OCI-LY3 (cell line): ENCODE measurements at regions not wholly inside any gene's neighbourhood (a gene's known extent, or its start where the extent isn't known, plus 50 kb on each side); places are given as distances from the start of the nearest gene placed in this dataset.

Experiments
- CTCF ChIP-seq: fragments of 200-600, 300-600 bp; sonication (generic); IDR thresholded peaks from 2 replicates; pipeline ENCODE4 v1.5.1; 2014; ENCODE audit warnings: antibody characterized with exemption, low read length, low read depth
- EZH2phosphoT487 ChIP-seq: fragments of 200-600 bp; shearing (Covaris generic); IDR thresholded peaks from 2 replicates; pipeline ENCODE4 v1.6.1; 2018; ENCODE audit warnings: antibody characterized with exemption, mixed run types, low read depth

GRCh38 chr4:173457893-173458292 is 59.0 kb upstream of the SCRG1 start:
- TF ChIP-seq CTCF = no peak
- no peak for TF ChIP-seq EZH2phosphoT487
